GM19023 (cell line): ENCODE measurements at regions not wholly inside any gene's neighbourhood (a gene's known extent, or its start where the extent isn't known, plus 50 kb on each side); places are given as distances from the start of the nearest gene placed in this dataset.
"Not testable (repeated sequence)": the region's sequence is repeated elsewhere in the genome, so short reads cannot be mapped to it uniquely, and the experiment has no call there.

Source experiments
- ATAC-seq: cut with Tn5 transposase; IDR thresholded peaks from one replicate; pipeline ENCODE4 v1.9.1; 2021; ENCODE audit warnings: mild to moderate bottlenecking, moderate library complexity; ENCODE audit not compliant: unreplicated experiment

DNA sequence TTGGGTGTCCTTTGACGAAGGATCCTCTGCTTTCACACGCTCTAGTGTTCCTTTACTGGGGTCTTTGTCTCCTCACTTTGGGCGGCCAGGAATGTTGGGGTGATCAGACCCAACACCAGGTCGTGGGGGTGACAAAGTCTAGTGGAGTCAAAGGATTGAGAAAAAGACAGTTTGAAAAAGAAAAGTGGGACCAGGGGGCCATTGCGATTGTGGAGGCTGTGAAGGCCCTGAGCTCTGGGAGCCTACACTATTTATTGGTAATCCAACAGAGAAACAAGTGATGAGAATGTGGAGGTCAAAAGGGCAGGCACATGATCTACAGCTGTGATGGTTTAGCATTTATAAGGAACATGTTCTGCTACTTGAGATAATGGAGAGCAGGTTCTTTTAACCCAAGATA lies 287.1 kb upstream of the MTPN start:
- ATAC-seq: not testable (repeated sequence)

GRCh38 chr7:136263112-136263860 lies 286.1 kb upstream of the MTPN start:
- not testable (repeated sequence) for ATAC-seq

- ATAC-seq: not testable (repeated sequence)
These were observed 283.4 kb upstream of the MTPN start for GRCh38 chr7:136260591-136260990.

GRCh38 chr7:136259074-136259473 lies 281.9 kb upstream of the MTPN start:
- ATAC-seq: no peak

DNA sequence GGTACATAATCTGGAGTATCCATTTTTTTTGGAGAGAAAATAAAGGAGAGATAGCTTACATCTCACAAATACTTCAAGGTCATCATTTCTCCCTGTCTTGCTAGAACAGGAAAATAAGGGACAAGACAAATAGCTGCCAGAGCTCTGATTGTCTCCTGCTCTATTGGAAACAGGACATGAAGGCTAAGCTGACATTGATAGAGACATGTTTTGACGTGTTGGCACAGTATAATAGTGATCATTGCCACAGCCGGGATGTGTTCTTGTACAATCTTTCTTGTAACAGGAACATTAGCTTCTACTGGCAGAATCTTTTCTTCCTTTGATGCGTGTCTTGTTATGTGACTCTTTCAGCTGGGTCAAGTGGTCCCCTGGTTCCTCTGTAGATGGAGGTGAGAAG lies 279.3 kb upstream of the MTPN start:
- ATAC-seq: no peak

DNA sequence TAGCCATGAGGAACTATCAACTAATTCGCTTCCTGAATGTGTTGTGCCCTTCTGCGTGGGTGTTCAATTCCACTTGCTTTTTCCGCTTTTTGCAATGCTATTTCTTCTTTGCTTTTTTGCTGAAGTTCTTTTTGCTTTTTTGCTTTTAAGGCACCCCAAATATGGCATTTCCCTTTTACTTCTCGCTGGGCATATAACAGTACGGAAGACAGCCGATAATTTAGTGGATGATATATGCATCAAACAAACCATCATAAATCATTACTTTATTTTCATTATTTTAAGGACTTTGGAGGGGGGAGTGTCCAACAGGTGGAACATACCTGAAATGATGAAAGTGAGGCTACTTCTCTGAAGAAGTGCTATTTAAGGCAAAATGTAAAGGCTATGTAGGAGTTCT lies 277.0 kb upstream of the MTPN start:
- no peak for ATAC-seq

GRCh38 chr7:136251826-136252225 lies 274.7 kb upstream of the MTPN start:
- no peak for ATAC-seq

DNA sequence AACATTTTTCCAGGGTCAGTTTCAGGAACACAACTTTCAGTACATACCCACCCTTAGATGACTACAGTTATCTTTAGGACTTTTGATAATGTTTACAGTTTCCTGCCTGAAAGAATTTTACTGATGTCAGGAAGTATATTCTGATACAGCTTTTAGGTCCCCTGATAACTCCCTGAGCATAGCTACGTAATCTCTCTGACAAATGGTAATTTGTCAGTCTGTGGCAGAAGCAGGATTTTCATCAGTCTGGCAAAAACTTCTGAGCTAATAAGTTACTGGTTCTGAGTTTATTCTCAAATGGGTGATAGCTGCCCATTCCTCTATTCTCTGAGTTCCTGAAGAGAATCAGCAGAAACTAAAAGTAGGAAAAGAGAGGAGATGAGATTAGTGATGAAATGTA lies 270.1 kb upstream of the MTPN start:
- ATAC-seq: no peak

- no peak for ATAC-seq
These were observed 268.3 kb upstream of the MTPN start for GRCh38 chr7:136245327-136246004.

DNA sequence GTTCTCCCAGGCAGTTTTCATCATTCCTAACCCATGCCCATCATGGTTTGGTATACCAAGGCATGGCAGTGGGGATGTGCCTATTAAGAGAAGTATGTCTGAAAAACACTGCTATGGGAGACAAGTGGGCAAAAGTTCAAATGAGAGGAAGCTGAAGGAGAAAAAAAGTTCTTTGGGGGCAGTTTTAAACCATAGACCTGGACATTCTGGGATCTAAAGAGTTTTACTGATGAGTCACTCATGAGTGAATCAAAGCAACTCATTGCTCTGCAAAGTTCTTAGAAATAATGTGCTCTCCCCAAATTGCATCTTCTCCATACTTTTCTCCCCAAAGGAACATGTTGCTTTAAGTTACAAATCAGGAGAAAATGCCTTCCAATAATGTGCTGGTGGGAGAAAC lies 256.9 kb upstream of the MTPN start:
- ATAC-seq: no peak

DNA sequence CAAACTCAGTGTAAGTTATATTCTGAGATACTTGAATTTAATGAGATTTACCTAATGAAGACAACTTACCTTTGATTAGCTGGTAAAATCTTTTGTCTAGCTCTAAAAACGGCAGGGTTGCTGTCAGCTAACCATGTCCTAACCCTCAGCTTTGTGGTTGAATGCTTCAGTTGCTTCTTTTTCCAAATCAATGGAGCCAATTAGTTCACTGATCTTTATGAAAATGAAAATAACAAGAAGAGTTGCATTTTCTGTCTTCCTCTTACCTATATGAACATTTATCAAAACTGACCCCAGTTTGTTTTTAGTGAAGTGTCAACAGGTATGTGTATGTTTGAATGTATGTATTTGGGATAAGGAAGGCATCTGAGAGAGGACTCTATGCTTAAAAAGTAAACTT lies 253.1 kb upstream of the MTPN start:
- no peak for ATAC-seq

- no peak for ATAC-seq
These were observed 252.6 kb upstream of the MTPN start for GRCh38 chr7:136229790-136230189.

GRCh38 chr7:136228171-136228570 lies 251.0 kb upstream of the MTPN start:
- ATAC-seq: no peak

- ATAC-seq: no peak
These were observed 237.2 kb upstream of the MTPN start for GRCh38 chr7:136214356-136214755.

- ATAC-seq: no peak
These were observed 235.9 kb upstream of the MTPN start for GRCh38 chr7:136213012-136213411.

DNA sequence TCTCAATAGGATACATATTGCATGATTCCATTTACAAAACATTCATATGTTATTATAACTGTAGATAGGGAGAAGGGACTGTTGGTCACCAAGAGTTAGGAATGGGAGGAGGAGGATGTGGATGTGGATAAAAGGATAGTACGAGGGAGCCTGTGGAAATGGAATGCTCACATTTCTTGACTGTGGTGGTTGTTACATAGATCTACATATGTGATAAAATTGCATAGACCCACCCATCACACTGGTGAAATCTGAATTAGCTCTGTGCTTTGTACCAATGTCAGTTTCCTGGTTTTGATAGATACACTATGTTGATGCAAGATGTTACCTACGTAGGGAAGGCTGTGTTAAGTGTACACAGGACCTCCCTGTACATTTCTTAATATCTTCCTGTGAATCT lies 233.5 kb upstream of the MTPN start:
- no peak for ATAC-seq

DNA sequence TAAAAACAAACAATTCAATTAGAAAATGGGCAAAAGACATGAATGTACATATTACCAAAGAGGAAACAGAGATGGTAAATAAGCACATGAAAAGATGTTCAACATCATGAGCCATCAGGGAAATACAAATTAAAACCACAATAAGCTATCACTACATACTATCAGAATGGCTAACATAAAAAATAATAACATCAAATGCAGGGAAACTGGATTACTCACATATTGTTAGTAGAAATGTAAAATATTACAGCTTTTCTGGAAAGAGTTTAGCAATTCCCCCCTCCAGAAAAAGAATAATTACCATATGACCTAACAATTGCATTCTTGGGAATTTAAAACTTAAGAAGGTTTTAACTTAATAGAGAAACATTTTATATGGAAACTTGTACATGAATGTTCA lies 232.9 kb upstream of the MTPN start:
- no peak for ATAC-seq

DNA sequence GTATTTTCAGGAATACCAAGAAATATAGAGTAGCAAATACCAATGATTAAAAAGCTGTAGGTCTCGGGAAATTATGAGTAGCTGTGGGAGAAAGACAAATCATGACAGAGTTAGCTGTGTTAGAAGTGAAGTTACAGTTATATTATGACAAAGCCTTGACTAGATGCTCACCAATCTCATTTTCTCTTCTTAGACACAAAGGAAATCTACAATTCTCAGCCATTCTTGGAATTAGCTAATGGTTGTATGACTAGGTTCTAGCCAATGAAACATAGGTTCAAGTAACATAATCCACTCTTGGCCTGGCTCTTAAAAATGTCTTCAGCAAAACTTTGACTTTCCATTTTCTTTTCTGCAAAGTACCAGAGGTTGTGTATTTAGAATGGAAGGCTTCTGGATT lies 228.8 kb upstream of the MTPN start:
- no peak for ATAC-seq

DNA sequence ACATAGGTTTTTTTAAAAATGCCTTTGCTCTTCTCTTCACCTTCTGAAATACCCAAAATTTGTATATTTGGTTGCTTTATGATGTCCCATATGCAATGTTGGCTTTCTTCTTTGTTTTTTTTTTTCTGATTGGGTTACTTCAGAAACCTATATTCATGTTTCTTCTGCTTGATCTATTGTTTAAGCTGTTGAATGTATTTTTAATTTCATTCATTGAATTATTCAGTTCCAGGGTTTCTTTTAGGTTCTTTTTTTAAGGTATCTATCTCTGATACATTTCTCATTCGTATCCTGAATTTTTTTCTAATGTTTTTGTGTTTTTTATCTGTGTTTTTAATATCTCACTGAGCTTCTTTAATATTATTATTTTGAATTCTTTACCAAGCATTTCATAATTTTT lies 221.0 kb upstream of the MTPN start:
- ATAC-seq: no peak

DNA sequence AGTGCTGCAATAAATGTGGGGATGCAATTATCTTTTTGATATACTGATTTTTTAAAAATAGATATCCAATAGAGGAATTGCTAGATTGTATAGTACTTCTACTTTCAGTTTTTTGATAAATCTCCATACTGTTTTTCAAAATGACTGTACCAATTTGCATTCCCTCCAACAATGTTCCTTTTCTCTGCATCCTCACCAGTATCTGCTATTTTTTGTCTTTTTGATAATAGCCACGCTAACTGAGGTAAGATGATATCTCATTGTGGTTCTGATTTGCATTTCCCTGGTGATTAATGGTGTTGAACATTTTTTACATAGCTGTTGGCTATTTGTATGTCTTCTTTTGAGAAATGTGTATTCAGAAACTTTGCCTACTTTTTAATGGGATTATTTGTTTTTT lies 217.7 kb upstream of the MTPN start:
- no peak for ATAC-seq

- ATAC-seq: no peak
These were observed 216.8 kb upstream of the MTPN start for GRCh38 chr7:136193940-136194339.

DNA sequence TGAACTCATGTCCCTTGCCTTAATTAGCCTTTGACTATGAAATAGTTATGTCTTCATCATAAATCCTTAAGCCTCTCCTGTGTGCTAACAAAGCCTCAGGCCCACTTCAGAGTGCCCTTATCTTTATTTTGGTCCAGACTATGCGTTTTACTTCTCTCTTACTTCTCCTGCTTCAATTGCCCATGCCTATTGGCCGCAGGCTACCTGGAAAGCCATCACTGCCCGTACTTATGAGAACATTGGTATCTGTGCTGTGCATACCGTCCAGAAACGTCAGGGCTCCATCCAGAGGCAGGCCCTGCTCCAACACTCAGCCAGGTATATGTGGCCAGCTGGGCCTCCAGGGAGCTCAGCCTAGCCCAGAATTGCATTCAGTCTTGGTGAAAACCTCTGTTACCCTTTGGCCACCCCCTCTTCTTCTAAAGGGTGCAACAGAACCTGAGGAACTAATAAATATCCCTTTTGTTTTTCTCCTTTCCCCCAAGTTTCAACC lies 212.4 kb upstream of the MTPN start:
- ATAC-seq: no peak

DNA sequence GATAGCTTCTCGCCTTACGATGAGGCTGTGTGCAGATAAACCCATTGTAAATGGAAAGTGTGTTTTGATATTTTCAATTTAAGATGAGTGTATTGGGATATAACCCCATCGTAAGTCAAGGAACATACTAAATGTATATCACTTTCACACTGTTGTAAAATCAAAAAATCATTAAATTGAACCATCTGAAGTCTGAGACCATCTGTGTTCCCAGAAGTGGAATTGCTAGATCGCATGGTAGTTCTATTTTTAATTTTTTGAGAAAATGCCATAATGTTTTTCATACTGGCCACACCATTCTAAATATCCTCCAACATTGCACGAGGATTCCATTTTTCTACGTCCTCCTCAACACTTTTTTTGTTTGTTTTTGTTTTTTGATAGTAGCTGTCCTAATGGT lies 209.1 kb upstream of the MTPN start:
- no peak for ATAC-seq
